22Rv1 (cell line): ENCODE measurements at regions not wholly inside any gene's neighbourhood (a gene's known extent, or its start where the extent isn't known, plus 50 kb on each side); places are given as distances from the start of the nearest gene placed in this dataset.

Experiments
- CTCF ChIP-seq: fragments of 450-650 bp; IDR thresholded peaks from 2 replicates; pipeline ENCODE4 v1.5.1; 2017; ENCODE audit warnings: mild to moderate bottlenecking
- ZFX ChIP-seq: fragments of 450-650 bp; IDR thresholded peaks from 2 replicates; pipeline ENCODE4 v1.6.1; 2017; ENCODE audit warnings: antibody characterized with exemption, borderline replicate concordance

- TF ChIP-seq CTCF (no peak), ZFX (no peak)
Measured at GRCh38 chr5:125411744-125412560, 665.5 kb upstream of the ZNF608 start.
